Spleen (tissue), 7 donors: ENCODE measurements at regions not wholly inside any gene's neighbourhood (a gene's known extent, or its start where the extent isn't known, plus 50 kb on each side); places are given as distances from the start of the nearest gene placed in this dataset.

Source experiments
- CTCF ChIP-seq, 11 experiments: fragments of 200-600 bp in 7 of 11; fragments of 450-650 bp in 4 of 11; sonication (generic) in 4 of 11; IDR thresholded peaks in 8 of 11; conservative IDR thresholded peaks in 3 of 11; 1 replicate in 7 of 11; 2 replicates in 4 of 11; pipeline versions ENCODE4 v1.4.0 to v1.8.0; 2016 to 2021; ENCODE audit warnings: antibody characterized with exemption in 11 of 11, inconsistent platforms in 4 of 11, mild to moderate bottlenecking in 1 of 11
- POLR2A ChIP-seq, 3 donors: fragments of 450-650 bp; IDR thresholded peaks; one replicate each; pipeline ENCODE4 v1.5.1; 2017; ENCODE audit warnings: antibody characterized with exemption in 3 of 3, mild to moderate bottlenecking in 1 of 3
- POLR2AphosphoS5 ChIP-seq, 3 donors: sonication (generic); formaldehyde crosslinking; IDR thresholded peaks; one replicate each; pipeline ENCODE4 v1.5.1; 2017; ENCODE audit warnings: antibody characterized with exemption in 3 of 3
- donor health status: DM: no; HTN: no; CAD: no; lungs with moderate emphysema.
- donor health status: DM: no; HTN: no; CAD: no.
- donor health status: DM: no; HTN: no; CAD: no.

GRCh38 chr6:90442366-90442765, 144.5 kb downstream of the MAP3K7 start:
- TF ChIP-seq CTCF (IDR thresholded peaks at IDR 0.05 in 8 of 11, conservative IDR thresholded peaks at IDR 0.05 in 3 of 11), result no peak
- no peak for TF ChIP-seq POLR2A (IDR thresholded peaks at IDR 0.05)
- TF ChIP-seq POLR2AphosphoS5 (IDR thresholded peaks at IDR 0.05), result no peak
